HG03565 (cell line): ENCODE measurements at regions not wholly inside any gene's neighbourhood (a gene's known extent, or its start where the extent isn't known, plus 50 kb on each side); places are given as distances from the start of the nearest gene placed in this dataset.

ENCODE experiments used
- ATAC-seq: cut with Tn5 transposase; IDR thresholded peaks from one replicate; pipeline ENCODE4 v1.9.1; 2021; ENCODE audit warnings: mild to moderate bottlenecking, moderate library complexity; ENCODE audit not compliant: unreplicated experiment

DNA sequence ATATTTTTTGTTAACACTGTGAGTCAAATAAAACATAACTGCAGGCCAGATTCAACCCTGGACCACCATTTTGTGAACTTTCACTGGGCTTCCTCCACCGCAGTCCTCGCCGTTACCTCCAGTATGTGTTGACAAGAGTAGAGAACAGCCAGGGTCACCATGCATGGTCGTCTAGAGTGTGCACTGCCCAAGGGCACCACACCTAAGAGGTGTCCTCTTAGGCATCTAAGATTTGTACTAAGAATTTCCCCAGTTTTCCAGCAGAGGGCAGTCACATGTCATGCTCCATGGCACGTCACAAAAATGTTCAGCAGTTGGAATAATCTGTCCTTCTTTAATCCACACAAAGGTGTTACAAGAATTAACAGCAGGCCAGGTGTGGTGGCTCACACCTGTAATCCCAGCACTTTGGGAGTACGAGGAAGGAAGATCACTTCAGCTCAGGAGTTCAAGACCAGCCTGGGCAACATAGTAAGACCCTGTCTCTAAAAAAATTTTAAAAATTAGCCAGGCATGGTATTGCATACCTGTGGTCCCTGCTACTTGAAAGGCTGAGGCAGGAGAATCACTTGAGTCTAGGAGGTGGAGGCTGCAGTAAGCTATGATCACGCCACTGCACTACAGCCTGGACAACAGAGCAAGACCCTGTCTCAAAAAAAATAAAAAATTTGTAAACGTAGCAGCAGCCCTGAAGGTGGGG is 71.2 kb upstream of the FOXK1 start:
- ATAC-seq = peak; percentile 53

DNA sequence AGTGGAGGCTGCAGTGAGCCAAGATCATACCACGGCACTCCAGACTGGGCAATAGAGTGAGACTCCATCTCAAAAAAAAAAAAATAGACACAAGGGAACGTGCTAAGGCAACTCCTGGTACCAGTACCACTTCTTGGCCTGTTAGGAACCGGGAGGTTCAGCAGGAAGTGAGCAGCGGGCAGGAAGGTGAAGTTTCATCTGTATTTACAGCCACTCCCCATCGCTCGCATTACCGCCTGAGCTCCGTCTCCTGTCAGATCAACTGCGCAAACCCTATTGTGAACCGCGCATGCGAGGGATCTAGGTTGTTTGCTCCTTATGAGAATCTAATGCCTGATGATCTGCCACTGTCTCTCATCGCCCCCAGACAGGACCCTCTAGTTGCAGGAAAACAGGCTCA is 69.9 kb upstream of the FOXK1 start:
- no peak for ATAC-seq

DNA sequence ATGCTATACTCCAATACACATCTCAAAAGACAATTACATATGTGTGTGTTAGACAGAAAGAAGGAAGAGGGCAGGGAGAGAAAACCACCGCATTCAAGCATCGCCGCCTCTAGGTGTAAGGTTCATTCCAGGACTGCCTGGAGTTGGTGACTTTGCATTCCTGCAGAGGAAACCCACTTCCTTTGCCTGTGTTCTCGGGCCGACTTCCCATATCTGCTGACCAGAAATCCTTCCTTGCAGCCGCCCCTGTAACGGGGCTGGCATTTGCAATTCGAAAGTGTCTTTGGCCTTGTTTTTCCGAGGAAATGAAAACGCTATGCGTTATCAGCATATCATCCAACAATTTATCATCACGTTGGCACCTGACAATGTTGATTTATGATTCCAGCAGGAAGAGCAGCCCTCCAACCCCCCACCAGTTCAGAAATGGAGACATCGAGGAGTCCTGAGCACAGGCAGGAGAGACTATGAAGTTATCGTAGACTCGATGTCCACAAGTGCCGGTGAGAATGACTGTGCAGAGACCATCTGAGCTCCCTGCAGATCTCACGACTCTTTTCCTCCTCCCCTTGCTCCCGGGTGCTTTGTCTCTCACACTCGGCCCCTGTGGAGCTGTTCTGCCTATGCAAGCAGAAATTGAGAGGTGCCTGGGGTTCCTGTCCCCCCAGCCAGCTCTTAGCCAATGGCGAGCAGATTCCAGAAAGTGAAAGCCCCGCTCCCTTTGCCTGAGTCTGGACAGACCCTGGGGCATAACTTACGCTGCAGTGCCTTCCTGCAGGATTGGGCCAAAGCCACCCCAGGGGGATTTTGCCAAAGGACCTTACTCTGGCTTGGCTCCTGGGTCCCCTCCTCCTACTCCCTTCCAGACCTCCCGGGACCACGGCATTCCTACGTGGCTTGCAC is 68.9 kb upstream of the FOXK1 start:
- no peak for ATAC-seq

DNA sequence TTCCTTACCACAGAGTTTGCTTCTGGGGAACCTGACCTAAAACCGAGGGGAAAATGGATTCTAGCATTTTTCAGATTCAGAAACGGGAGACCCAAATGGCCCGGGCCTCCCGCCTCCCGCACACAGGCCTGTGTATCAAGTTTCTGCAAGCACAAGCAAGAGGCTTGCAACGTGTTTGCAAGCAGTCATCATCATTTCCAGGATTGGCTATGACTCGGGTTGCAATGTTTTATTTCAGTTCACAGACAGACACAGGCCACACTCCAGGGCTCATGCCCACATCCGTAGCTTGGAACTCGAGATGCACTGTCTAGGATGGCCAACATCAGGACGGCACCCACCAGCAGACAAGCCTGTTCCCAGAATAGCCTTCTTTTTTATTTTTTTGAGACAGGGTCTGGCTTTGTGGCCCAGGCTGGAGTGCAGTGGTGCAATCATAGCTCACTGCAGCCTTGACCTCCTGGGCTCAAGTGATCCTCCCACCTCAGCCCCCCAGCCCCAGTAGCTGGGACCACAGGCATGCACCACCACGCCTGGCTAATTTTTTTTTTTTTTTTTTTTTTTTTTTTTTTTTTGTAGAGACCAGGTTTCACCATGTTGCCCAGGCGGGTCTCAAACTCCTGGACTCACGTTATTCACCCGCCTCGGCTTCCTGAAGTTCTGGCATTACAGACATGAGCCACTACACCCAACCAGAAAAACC is 68.1 kb upstream of the FOXK1 start:
- ATAC-seq = no peak

DNA sequence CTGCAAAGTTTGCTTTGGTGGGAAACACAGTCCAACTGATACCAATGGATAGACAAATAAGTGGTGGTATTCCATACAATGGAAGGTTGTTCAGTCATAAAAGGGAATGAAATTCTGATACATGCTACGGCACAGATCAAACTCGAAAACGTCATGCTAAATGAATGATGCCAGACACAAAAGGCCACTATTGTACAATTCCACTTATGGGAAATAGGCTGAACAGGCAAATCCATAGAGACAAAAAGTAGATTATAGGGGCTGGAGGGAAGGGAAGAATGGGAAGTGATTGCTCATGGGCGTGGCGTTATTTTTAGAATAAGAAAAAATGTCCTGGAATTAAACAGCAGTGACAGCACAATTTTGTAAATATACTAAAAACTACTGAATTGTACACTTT is 66.0 kb upstream of the FOXK1 start:
- no peak for ATAC-seq

DNA sequence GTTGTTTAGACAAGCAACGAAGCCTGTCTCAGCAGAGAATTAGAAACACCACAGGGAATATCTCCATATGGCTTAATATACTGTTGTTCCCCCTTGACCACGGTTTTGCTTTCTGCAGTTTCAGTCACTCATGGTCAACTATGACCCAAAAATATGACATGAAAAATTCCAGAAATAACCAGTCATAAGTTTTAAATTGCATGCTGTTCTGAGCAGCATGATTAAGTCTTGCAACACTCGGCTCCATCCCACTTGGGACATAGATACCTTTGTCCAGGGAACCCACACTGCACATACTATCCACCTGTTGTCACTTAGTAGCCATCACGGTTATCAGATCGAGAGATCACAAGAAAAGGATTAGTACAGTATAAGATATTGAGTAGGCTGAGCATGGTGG is 60.7 kb upstream of the FOXK1 start:
- ATAC-seq = no peak

DNA sequence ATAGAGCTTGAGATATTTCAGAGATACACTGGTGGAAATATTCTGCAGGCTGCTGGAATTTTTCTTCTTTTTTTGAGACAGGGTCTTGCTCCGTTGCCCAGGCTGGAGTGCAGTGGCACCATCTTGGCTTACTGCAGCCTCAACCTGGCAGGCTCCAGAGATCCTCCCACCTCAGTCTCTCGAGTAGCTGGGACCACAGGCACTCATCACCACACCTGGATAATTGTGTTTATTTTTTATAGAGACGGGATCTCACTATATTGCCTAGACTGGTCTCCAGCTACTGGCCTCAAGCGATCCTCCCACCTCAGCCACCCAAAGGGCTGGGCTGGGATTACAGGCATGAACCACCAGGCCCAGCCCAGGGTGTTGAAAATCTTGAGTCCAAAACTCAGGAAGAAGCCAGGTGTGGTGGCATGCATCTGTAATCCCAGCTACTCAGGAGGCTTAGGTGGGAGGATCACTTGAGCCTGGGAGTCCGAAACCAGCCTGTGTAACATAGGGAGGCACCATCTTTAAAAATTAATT is 55.7 kb upstream of the FOXK1 start:
- ATAC-seq = no peak

DNA sequence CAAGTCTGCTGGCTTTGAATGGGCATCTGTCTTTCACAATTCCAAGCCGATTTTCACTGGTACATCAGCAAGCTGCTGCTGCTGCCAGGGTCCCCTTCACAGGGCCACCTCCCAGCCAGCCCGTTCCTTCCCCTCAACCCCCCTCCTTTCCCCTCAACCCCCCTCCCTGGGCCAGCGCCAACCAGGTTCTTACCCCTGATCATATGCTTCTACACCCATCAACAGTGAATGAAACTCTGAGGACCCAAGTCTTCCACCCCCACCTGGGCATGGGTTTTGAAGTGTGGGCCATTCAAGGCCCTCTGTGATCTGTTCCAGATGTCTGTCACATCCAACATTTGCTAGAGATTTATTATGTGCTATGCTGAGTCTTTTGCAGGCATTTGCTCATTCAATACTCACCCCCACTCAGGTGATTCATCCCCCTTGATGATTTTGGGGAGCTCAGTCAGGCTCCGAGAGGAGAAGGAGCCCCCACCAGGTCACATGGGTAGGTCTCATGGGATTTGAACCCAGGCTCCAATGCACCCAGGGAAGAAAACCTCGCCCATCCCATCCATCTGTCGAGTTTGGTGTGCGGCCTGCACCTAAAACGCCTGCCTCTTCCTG is 52.7 kb upstream of the FOXK1 start:
- ATAC-seq = no peak

DNA sequence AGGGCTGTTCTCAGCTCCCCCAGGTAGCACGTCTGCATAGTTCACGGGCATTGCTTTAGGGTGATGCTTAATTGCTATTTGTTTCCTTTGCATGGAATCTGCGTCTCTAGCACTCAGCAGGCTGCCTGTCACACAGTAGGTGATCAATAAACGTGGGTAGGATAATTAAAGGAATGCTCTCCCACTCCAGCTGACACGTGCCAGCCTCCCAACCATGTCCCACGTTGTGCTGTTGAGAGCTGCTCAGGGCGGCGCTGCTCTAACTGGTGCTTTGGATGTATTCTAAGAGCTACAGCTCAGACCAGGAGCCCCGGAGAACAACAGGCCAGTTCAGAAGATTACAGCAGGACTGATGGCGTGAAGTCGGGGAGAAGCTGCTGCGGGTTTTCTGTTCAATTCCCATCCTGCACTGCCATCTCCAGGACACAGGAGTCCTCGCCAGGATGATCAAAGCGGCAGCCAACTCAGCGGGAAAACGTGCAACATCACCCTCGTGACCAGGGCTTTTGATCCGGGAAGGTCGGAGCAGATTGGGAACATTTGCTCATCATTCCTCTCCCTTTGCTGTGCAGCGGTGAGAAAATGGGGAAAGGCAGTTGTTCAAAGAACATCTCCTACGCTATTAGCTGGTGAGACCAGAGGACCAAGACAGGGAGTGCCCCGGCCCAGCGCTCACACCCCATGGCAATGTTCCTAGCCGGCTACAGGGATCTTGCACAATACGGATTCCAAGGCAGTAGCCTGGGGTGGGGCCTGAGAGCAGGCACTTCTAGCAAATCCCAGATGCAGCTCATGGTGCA is 50.5 kb upstream of the FOXK1 start:
- no peak for ATAC-seq
